K562 (cell line): ENCODE measurements at regions not wholly inside any gene's neighbourhood (a gene's known extent, or its start where the extent isn't known, plus 50 kb on each side); places are given as distances from the start of the nearest gene placed in this dataset.

Experiments
- ATAC-seq: fragments of 200-7000 bp; cut with Tn5 transposase; 3 replicates; pipeline ENCODE4 v1.9.1; 2020; ENCODE audit warnings: moderate library complexity
- BruUV-seq: library from RNA; stranded (reverse); fragments of 400-500 nt; replicated peaks from 2 replicates; lab custom pipeline; 2021; lab: Mats Ljungman, UMichigan
- CTCF ChIA-PET: fragments of 300-600 bp; formaldehyde crosslinking; extraction: SDS; loops from one replicate; lab custom pipeline; 2021; ENCODE audit warnings: low intra/inter-chr PET ratio; lab: Yijun Ruan, JAX
- POLR2A ChIA-PET: fragments of 300-600, 350-650 bp; sonication (Branson Sonifier 250); formaldehyde crosslinking; extraction: SDS; loops from one replicate; lab custom pipeline; 2021; ENCODE audit warnings: antibody characterized with exemption, inconsistent platforms; lab: Yijun Ruan, JAX
- DNase-seq, 4 experiments: peaks; one replicate each; pipeline versions ENCODE4 v3.0.0 to v3.0.0-alpha.2; 2011 to 2018; ENCODE audit warnings: low spot score in 3 of 4, mixed read lengths in 3 of 4; ENCODE audit errors: extremely low read depth in 1 of 4
- FAIRE-seq: peaks from 2 replicates; lab custom pipeline; 2011; peaks lifted over from hg19 to GRCh38; lab: Jason Lieb, UNC
- H2AFZ ChIP-seq: 2 replicates; pipeline ENCODE4 v1.6.0; 2011; ENCODE audit warnings: low read depth, low read length, control low read depth, inconsistent platforms
- H3K27ac ChIP-seq: fragments of 200-600 bp; 3 replicates; pipeline ENCODE4 v1.8.0; 2011; ENCODE audit warnings: low read depth, mild to moderate bottlenecking, control low read depth, inconsistent platforms, low read length, moderate library complexity, mixed read lengths; ENCODE audit errors: extremely low read depth
- H3K27me3 ChIP-seq, 2 experiments: fragments of 300-600 bp in 1 of 2; 2 replicates in 1 of 2; 3 replicates in 1 of 2; pipeline versions ENCODE4 v1.6.0 to v1.8.0; 2011; ENCODE audit warnings: inconsistent platforms in 2 of 2, low read length in 2 of 2, mild to moderate bottlenecking in 1 of 2, mixed read lengths in 1 of 2, moderate library complexity in 1 of 2; ENCODE audit not compliant: control insufficient read depth in 2 of 2, insufficient read depth in 2 of 2
- H3K36me3 ChIP-seq: fragments of 300-600 bp; 3 replicates; pipeline ENCODE4 v1.8.0; 2011; ENCODE audit warnings: mild to moderate bottlenecking, low read length, inconsistent platforms; ENCODE audit not compliant: control insufficient read depth, insufficient read depth
- H3K4me1 ChIP-seq, 2 experiments: fragments of 200-600 bp in 1 of 2; replicated peaks in 1 of 2; 2 replicates in 1 of 2; 3 replicates in 1 of 2; pipeline versions ENCODE4 v1.5.1 to v1.8.0; 2011; ENCODE audit warnings: inconsistent platforms in 2 of 2, low read length in 2 of 2, mild to moderate bottlenecking in 1 of 2, mixed read lengths in 1 of 2, moderate library complexity in 1 of 2; ENCODE audit not compliant: control insufficient read depth in 2 of 2, insufficient read depth in 2 of 2
- H3K4me2 ChIP-seq: 2 replicates; pipeline ENCODE4 v1.6.1; 2011; ENCODE audit warnings: low read length, control low read depth, inconsistent platforms, mixed read lengths; ENCODE audit not compliant: insufficient read depth
- H3K4me3 ChIP-seq: fragments of 200-600 bp; sonication (generic), shearing (Covaris generic); 2 replicates; pipeline ENCODE4 v1.5.1; 2016; ENCODE audit warnings: control low read depth, inconsistent platforms
- H3K79me2 ChIP-seq: fragments of 200-600 bp; 3 replicates; pipeline ENCODE4 v1.8.0; 2011; ENCODE audit warnings: low read length, inconsistent platforms; ENCODE audit not compliant: control insufficient read depth, insufficient read depth
- H3K9ac ChIP-seq, 2 experiments: 2 replicates each; pipeline versions ENCODE4 v1.6.0 to v1.6.1; 2011; ENCODE audit warnings: low read depth in 2 of 2, low read length in 2 of 2, control low read depth in 1 of 2, inconsistent platforms in 1 of 2, mild to moderate bottlenecking in 1 of 2, mixed read lengths in 1 of 2; ENCODE audit not compliant: insufficient read depth in 1 of 2
- H3K9me1 ChIP-seq: one replicate; pipeline ENCODE4 v1.6.0; 2011; ENCODE audit warnings: inconsistent platforms, mild to moderate bottlenecking, low read length, moderate library complexity; ENCODE audit not compliant: control insufficient read depth, insufficient read depth
- H3K9me3 ChIP-seq: replicated peaks from 2 replicates; pipeline ENCODE4 v1.5.1; 2011; ENCODE audit warnings: low read depth, low read length, inconsistent platforms; ENCODE audit not compliant: control insufficient read depth, insufficient read depth
- H4K20me1 ChIP-seq: replicated peaks from 2 replicates; pipeline ENCODE4 v1.6.1; 2011; ENCODE audit warnings: low read length, inconsistent platforms, mixed read lengths; ENCODE audit not compliant: control insufficient read depth, insufficient read depth
- ADNP ChIP-seq: fragments of 200-800 bp; sonication (Bioruptor generic); IDR thresholded peaks from 2 replicates; pipeline ENCODE4 v1.6.1; 2016; ENCODE audit warnings: missing genetic modification characterization, missing compliant biosample characterization
- ARID3B ChIP-seq: fragments of 250-450 bp; sonication (Bioruptor Pico); IDR thresholded peaks from 2 replicates; pipeline ENCODE4 v1.4.0; 2020; ENCODE audit warnings: borderline replicate concordance
- CEBPG ChIP-seq, 3 experiments: fragments of 200-800 bp in 1 of 3; sonication (Bioruptor generic) in 1 of 3; sonication (generic) in 1 of 3; formaldehyde crosslinking in 1 of 3; IDR thresholded peaks in 2 of 3; conservative IDR thresholded peaks in 1 of 3; 2 replicates each; pipeline versions ENCODE4 v1.6.1 to v1.8.0; 2016 to 2022; ENCODE audit warnings: missing compliant biosample characterization in 2 of 3, missing genetic modification characterization in 2 of 3, mild to moderate bottlenecking in 1 of 3, missing genetic modification reagents in 1 of 3
- CSDE1 ChIP-seq, 2 experiments: fragments of 450-650 bp; IDR thresholded peaks; 2 replicates each; pipeline ENCODE4 v1.6.1; 2016; ENCODE audit warnings: mild to moderate bottlenecking in 1 of 2
- DACH1 ChIP-seq: fragments of 450-650 bp; IDR thresholded peaks from 2 replicates; pipeline ENCODE4 v1.6.1; 2018; ENCODE audit not compliant: partially characterized antibody
- ELK3 ChIP-seq: fragments of 450-650 bp; formaldehyde crosslinking; IDR thresholded peaks from 2 replicates; pipeline ENCODE4 v1.4.0; 2020; ENCODE audit warnings: mild to moderate bottlenecking
- JUND ChIP-seq, 2 experiments: IDR thresholded peaks; 2 replicates in 1 of 2; 3 replicates in 1 of 2; pipeline ENCODE4 v1.6.1; 2011; ENCODE audit warnings: borderline replicate concordance in 2 of 2, low read depth in 2 of 2, low read length in 2 of 2, improper control_type of control experiment in 1 of 2, missing biosample characterization in 1 of 2, missing genetic modification characterization in 1 of 2, missing genetic modification reagents in 1 of 2
- LARP7 ChIP-seq: fragments of 450-650 bp; IDR thresholded peaks from 2 replicates; pipeline ENCODE4 v1.6.1; 2016
- NR2C1 ChIP-seq, 2 experiments: fragments of 450-650 bp; IDR thresholded peaks; 2 replicates each; pipeline ENCODE4 v1.6.1; 2017; ENCODE audit warnings: mild to moderate bottlenecking in 2 of 2, antibody characterized with exemption in 1 of 2, inconsistent platforms in 1 of 2, missing compliant biosample characterization in 1 of 2, missing genetic modification characterization in 1 of 2
- PHB2 ChIP-seq: fragments of 450-650 bp; IDR thresholded peaks from 2 replicates; pipeline ENCODE4 v1.6.1; 2017; ENCODE audit warnings: low read depth
- POLR2H ChIP-seq: IDR thresholded peaks from 2 replicates; pipeline ENCODE4 v1.6.1; 2016; ENCODE audit warnings: missing genetic modification characterization, low read depth, mild to moderate bottlenecking, control low read depth, missing compliant biosample characterization, moderate library complexity
- SFPQ ChIP-seq: fragments of 200-400 bp; formaldehyde crosslinking; IDR thresholded peaks from 2 replicates; pipeline ENCODE4 v1.6.1; 2017; ENCODE audit warnings: mild to moderate bottlenecking, low read depth, low read length, moderate library complexity
- SMAD1 ChIP-seq: fragments of 150-350 bp; IDR thresholded peaks from 2 replicates; pipeline ENCODE4 v1.6.1; 2014; ENCODE audit warnings: low read length, low read depth; ENCODE audit not compliant: partially characterized antibody
- SMARCC2 ChIP-seq: fragments of 450-650 bp; IDR thresholded peaks from 2 replicates; pipeline ENCODE4 v1.6.1; 2017; ENCODE audit warnings: antibody characterized with exemption, moderate library complexity, mild to moderate bottlenecking, low read depth
- SNIP1 ChIP-seq: fragments of 450-650 bp; IDR thresholded peaks from 2 replicates; pipeline ENCODE4 v1.7.1; 2017; ENCODE audit warnings: low read depth, mild to moderate bottlenecking
- ZBTB7A ChIP-seq: IDR thresholded peaks from 2 replicates; pipeline ENCODE4 v1.6.1; 2011; ENCODE audit warnings: low read depth, mild to moderate bottlenecking, low read length, moderate library complexity, borderline replicate concordance; ENCODE audit not compliant: control insufficient read depth
- ZNF12 ChIP-seq: sonication (generic); formaldehyde crosslinking; IDR thresholded peaks from 2 replicates; pipeline ENCODE4 v1.4.0; 2020; ENCODE audit warnings: mild to moderate bottlenecking, missing genetic modification reagents
- ZNF384 ChIP-seq: IDR thresholded peaks from 2 replicates; pipeline ENCODE4 v1.6.1; 2012; ENCODE audit warnings: low read depth, low read length, improper control_type of control experiment
- WGBS: fragments of 100-300 bp; shearing (Covaris generic); methylation state at CpG from one replicate; pipeline ENCODE4 v1.1.6; 2016; ENCODE audit warnings: low coverage, mixed read lengths; ENCODE audit not compliant: insufficient coverage; ENCODE audit errors: missing lambda C conversion rate; 5-methylcytosine and 5-hydroxymethylcytosine counted together
- in situ Hi-C: fragments of 300-500 bp; cut with MboI; formaldehyde crosslinking; loops from 4 replicates; pipeline ENCODE4 v1.15.0; 2018; ENCODE audit warnings: inconsistent platforms, mixed read lengths
- intact Hi-C: fragments of 100-400 bp; cut with micrococcal nuclease; formaldehyde crosslinking; loops from 2 replicates; pipeline ENCODE4 v1.14.2; 2022

- TF ChIP-seq SFPQ, result no peak
- no peak for TF ChIP-seq NR2C1 (IDR thresholded peaks at IDR 0.05)
- TF ChIP-seq NR2C1 (tag; IDR thresholded peaks at IDR 0.05), result no peak
- no peak for TF ChIP-seq PHB2
- no peak for TF ChIP-seq LARP7
Measured at GRCh38 chr14:22289570-22289969, 299.5 kb downstream of the DAD1 start (continued).

GRCh38 chr14:22285991-22286390, 303.0 kb downstream of the DAD1 start:
- Histone ChIP-seq H3K27ac (no peak overlapping the region), H3K79me2 (no peaks in the 10 kb centered on the region), H3K4me1 (no peaks in the 10 kb centered on the region), H3K36me3 (no peaks in the 10 kb centered on the region), H3K4me2 (no peak overlapping the region), H3K9ac (no peak overlapping the region), H3K4me3 (no peak overlapping the region), H3K9me1 (no peaks in the 10 kb centered on the region), H3K27me3 (no peaks in the 10 kb centered on the region), H4K20me1 (no peaks in the 10 kb centered on the region), H3K9me3 (no peaks in the 10 kb centered on the region), H2AFZ (no peak overlapping the region)
- in situ Hi-C loops (no loop called here), intact Hi-C loops (no loop called here)
- ChIA-PET CTCF (no interaction called here), POLR2A (no interaction called here)
- DNase-seq (no peak), ATAC-seq (no peak), FAIRE-seq (no peak)
- 0% methylated on average over 3 of the region's 3 CpGs for WGBS
- BruUV-seq, result no TSS peak
- TF ChIP-seq ZNF384, result no peak
- no peak for TF ChIP-seq SMARCC2
- TF ChIP-seq DACH1, result no peak
- TF ChIP-seq SNIP1, result no peak
- TF ChIP-seq ADNP, result no peak
- no peak for TF ChIP-seq CSDE1 (IDR thresholded peaks at IDR 0.05)
- TF ChIP-seq POLR2H (tag), result no peak
- no peak for TF ChIP-seq ZBTB7A
- no peak for TF ChIP-seq CEBPG (CRISPR knock-in tag; IDR thresholded peaks at IDR 0.05)
- no peak for TF ChIP-seq CEBPG (tag; conservative IDR thresholded peaks at IDR 0.05 in 1 of 2, IDR thresholded peaks at IDR 0.05 in 1 of 2)
- TF ChIP-seq ELK3 (CRISPR knock-in tag), result no peak
- no peak for TF ChIP-seq JUND (IDR thresholded peaks at IDR 0.05; ENCODE audit: borderline replicate concordance, low read depth, low read length)
- no peak for TF ChIP-seq JUND (tag; IDR thresholded peaks at IDR 0.05; ENCODE audit: borderline replicate concordance, low read depth, low read length)
- no peak for TF ChIP-seq SMAD1
- no peak for TF ChIP-seq ZNF12 (CRISPR knock-in tag)
- TF ChIP-seq ARID3B (CRISPR knock-in tag), result no peak
